Mesenchymal stem cell (in vitro differentiated cells and primary cell): ENCODE measurements at regions not wholly inside any gene's neighbourhood (a gene's known extent, or its start where the extent isn't known, plus 50 kb on each side); places are given as distances from the start of the nearest gene placed in this dataset.

Source experiments
- DNase-seq: peaks from one replicate; pipeline ENCODE4 v3.0.0-alpha.2; 2013
- H2AFZ ChIP-seq: one replicate; pipeline ENCODE4 v1.6.1; 2013; ENCODE audit warnings: low read depth, mild to moderate bottlenecking, control low read depth, inconsistent platforms, low read length, moderate library complexity
- H2AK5ac ChIP-seq: 2 replicates; pipeline ENCODE4 v1.6.1; 2013; ENCODE audit warnings: low read length, moderate library complexity, mild to moderate bottlenecking, inconsistent platforms; ENCODE audit not compliant: severe bottlenecking
- H2BK120ac ChIP-seq: one replicate; pipeline ENCODE4 v1.6.1; 2013; ENCODE audit warnings: low read depth, mild to moderate bottlenecking, inconsistent platforms, low read length, moderate library complexity
- H2BK12ac ChIP-seq, 2 experiments: one replicate each; pipeline ENCODE4 v1.6.1; 2013; ENCODE audit warnings: inconsistent platforms in 2 of 2, low read length in 2 of 2, mild to moderate bottlenecking in 2 of 2, moderate library complexity in 2 of 2, control low read depth in 1 of 2
- H2BK15ac ChIP-seq: one replicate; pipeline ENCODE4 v1.6.1; 2013; ENCODE audit warnings: mild to moderate bottlenecking, low read depth, inconsistent platforms; ENCODE audit not compliant: poor library complexity, severe bottlenecking
- H2BK5ac ChIP-seq: 2 replicates; pipeline ENCODE4 v1.6.1; 2013; ENCODE audit warnings: low read depth, mild to moderate bottlenecking, low read length, control low read depth, inconsistent platforms; ENCODE audit not compliant: poor library complexity, severe bottlenecking
- H3K14ac ChIP-seq, 2 experiments: one replicate each; pipeline ENCODE4 v1.6.1; 2013; ENCODE audit warnings: inconsistent platforms in 2 of 2, low read length in 2 of 2, control low read depth in 1 of 2, mild to moderate bottlenecking in 1 of 2, moderate library complexity in 1 of 2
- H3K18ac ChIP-seq, 2 experiments: one replicate each; pipeline ENCODE4 v1.6.1; 2013; ENCODE audit warnings: inconsistent platforms in 2 of 2, low read length in 2 of 2, control low read depth in 1 of 2, low read depth in 1 of 2, mild to moderate bottlenecking in 1 of 2
- H3K23ac ChIP-seq, 2 experiments: one replicate each; pipeline ENCODE4 v1.6.1; 2013; ENCODE audit warnings: inconsistent platforms in 2 of 2, low read length in 2 of 2, mild to moderate bottlenecking in 2 of 2, moderate library complexity in 2 of 2, control low read depth in 1 of 2
- H3K27ac ChIP-seq: 2 replicates; pipeline ENCODE4 v1.5.1; 2013; ENCODE audit warnings: mild to moderate bottlenecking, moderate library complexity, low read length, control low read depth, inconsistent platforms; ENCODE audit not compliant: poor library complexity, severe bottlenecking
- H3K27me3 ChIP-seq, 2 experiments: 2 replicates each; pipeline versions ENCODE4 v1.6.1 to v1.7.0; 2013; ENCODE audit warnings: low read length in 2 of 2, mild to moderate bottlenecking in 2 of 2, moderate library complexity in 2 of 2, control low read depth in 1 of 2, inconsistent platforms in 1 of 2; ENCODE audit not compliant: control insufficient read depth in 1 of 2, insufficient read depth in 1 of 2
- H3K36me3 ChIP-seq, 2 experiments: 2 replicates each; pipeline versions ENCODE4 v1.6.1 to v1.7.0; 2013; ENCODE audit warnings: low read length in 2 of 2, control low read depth in 1 of 2, inconsistent platforms in 1 of 2, low read depth in 1 of 2, mild to moderate bottlenecking in 1 of 2; ENCODE audit not compliant: insufficient read depth in 2 of 2, control insufficient read depth in 1 of 2
- H3K4ac ChIP-seq, 2 experiments: one replicate each; pipeline ENCODE4 v1.6.1; 2013; ENCODE audit warnings: inconsistent platforms in 2 of 2, low read length in 2 of 2, mild to moderate bottlenecking in 2 of 2, moderate library complexity in 2 of 2, control low read depth in 1 of 2, low read depth in 1 of 2
- H3K4me1 ChIP-seq: 2 replicates; pipeline ENCODE4 v1.6.1; 2013; ENCODE audit warnings: low read depth, low read length, control low read depth; ENCODE audit not compliant: control insufficient read depth, insufficient read depth
- H3K4me2 ChIP-seq: 2 replicates; pipeline ENCODE4 v1.6.1; 2013; ENCODE audit warnings: low read length, mild to moderate bottlenecking, inconsistent platforms; ENCODE audit not compliant: poor library complexity, severe bottlenecking
- H3K4me3 ChIP-seq, 2 experiments: 2 replicates each; pipeline versions ENCODE4 v1.5.1 to v1.7.0; 2013; ENCODE audit warnings: low read length in 2 of 2, mild to moderate bottlenecking in 2 of 2, control low read depth in 1 of 2, low read depth in 1 of 2; ENCODE audit not compliant: insufficient read depth in 1 of 2
- H3K79me1 ChIP-seq: replicated peaks from 2 replicates; pipeline ENCODE4 v1.6.1; 2013; ENCODE audit warnings: mild to moderate bottlenecking, control low read depth, low read length, inconsistent platforms; ENCODE audit not compliant: poor library complexity, severe bottlenecking
- H3K9ac ChIP-seq: 2 replicates; pipeline ENCODE4 v1.7.0; 2013; ENCODE audit warnings: mild to moderate bottlenecking, low read length, moderate library complexity
- H3K9me3 ChIP-seq: 2 replicates; pipeline ENCODE4 v1.7.0; 2013; ENCODE audit warnings: mild to moderate bottlenecking, low read length; ENCODE audit not compliant: control insufficient read depth
- H4K8ac ChIP-seq: one replicate; pipeline ENCODE4 v1.6.1; 2013; ENCODE audit warnings: inconsistent platforms, mild to moderate bottlenecking, low read length, moderate library complexity
- H4K91ac ChIP-seq: one replicate; pipeline ENCODE4 v1.6.1; 2013; ENCODE audit warnings: mild to moderate bottlenecking, low read length, inconsistent platforms
- WGBS: methylation state at CpG from one replicate; pipeline ENCODE4 v1.1.7; 2013; ENCODE audit warnings: mixed read lengths; 5-methylcytosine and 5-hydroxymethylcytosine counted together

DNA sequence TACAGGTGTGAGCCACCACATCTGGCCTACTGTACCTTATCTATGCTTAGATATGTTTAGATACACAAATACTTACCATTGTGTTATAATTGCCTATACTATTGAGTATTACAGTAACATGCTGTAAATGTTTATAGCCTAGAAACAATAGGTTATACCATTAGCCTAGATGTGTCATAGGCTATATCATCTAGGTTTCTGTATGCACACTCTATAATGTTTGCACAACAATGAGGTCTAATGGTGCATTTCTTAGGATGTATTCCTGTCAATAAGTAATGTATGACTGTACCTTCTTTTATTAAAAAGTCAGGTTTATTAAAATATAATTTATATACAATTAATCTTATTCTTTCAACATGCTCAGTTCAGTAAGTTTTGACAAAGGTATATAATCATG lies 683.1 kb downstream of the LRRC70 start:
- Histone ChIP-seq H3K9me3 (no peaks in the 10 kb centered on the region), H2AFZ (no peak overlapping the region), H3K4me1 (no peaks in the 10 kb centered on the region), H2AK5ac (no peak overlapping the region), H3K23ac (no peak overlapping the region), H3K27ac (no peak overlapping the region), H3K4ac (no peak overlapping the region), H2BK5ac (no peak overlapping the region), H3K9ac (no peak overlapping the region), H3K4me3 (no peak overlapping the region), H3K79me1 (no peaks in the 10 kb centered on the region), H3K27me3 (no peaks in the 10 kb centered on the region), H4K91ac (no peak overlapping the region), H2BK12ac (no peak overlapping the region), H2BK15ac (no peak overlapping the region), H3K4me2 (no peak overlapping the region), H2BK120ac (no peak overlapping the region), H3K14ac (no peak overlapping the region), H4K8ac (no peak overlapping the region), H3K36me3 (no peaks in the 10 kb centered on the region), H3K18ac (no peak overlapping the region)
- no peak for DNase-seq

GRCh38 chr5:63255594-63255993 lies 677.0 kb downstream of the LRRC70 start:
- no peak overlapping the region for H2AK5ac ChIP-seq
- H2BK5ac ChIP-seq, result no peak overlapping the region
- H2BK120ac ChIP-seq, result no peak overlapping the region
- H3K14ac ChIP-seq, result no peak overlapping the region
- no peak overlapping the region for H3K4me2 ChIP-seq
- no peaks in the 10 kb centered on the region for H3K4me1 ChIP-seq
- peak overlapping the region in 1 of 2 experiments; percentile 34 for H3K18ac ChIP-seq
- H3K9me3 ChIP-seq, result no peaks in the 10 kb centered on the region
- WGBS, result 94% methylated on average over 3 of the region's 5 CpGs
- no peak overlapping the region for H3K4ac ChIP-seq
- H4K91ac ChIP-seq, result no peak overlapping the region
- no peak overlapping the region for H3K4me3 ChIP-seq
- H4K8ac ChIP-seq, result no peak overlapping the region
- H3K23ac ChIP-seq, result no peak overlapping the region
- no peaks in the 10 kb centered on the region for H3K36me3 ChIP-seq
- no peak overlapping the region for H2AFZ ChIP-seq
- DNase-seq, result no peak
- no peak overlapping the region for H3K9ac ChIP-seq
- H2BK15ac ChIP-seq, result no peak overlapping the region
- no peaks in the 10 kb centered on the region for H3K27me3 ChIP-seq
- H2BK12ac ChIP-seq, result no peak overlapping the region
- H3K27ac ChIP-seq, result no peak overlapping the region
- no peaks in the 10 kb centered on the region for H3K79me1 ChIP-seq

- DNase-seq, result no peak
- Histone ChIP-seq H3K36me3 (no peaks in the 10 kb centered on the region), H3K79me1 (no peaks in the 10 kb centered on the region), H3K14ac (no peak overlapping the region), H3K9me3 (no peaks in the 10 kb centered on the region), H2BK12ac (no peak overlapping the region), H3K4me3 (no peak overlapping the region), H3K27me3 (peaks cover 0 to 3% of the 10 kb centered on the region in 2 experiments), H3K23ac (no peak overlapping the region), H2AFZ (no peak overlapping the region), H3K9ac (no peak overlapping the region), H4K91ac (no peak overlapping the region), H3K4me2 (no peak overlapping the region), H3K18ac (no peak overlapping the region), H3K4ac (no peak overlapping the region), H2BK120ac (no peak overlapping the region), H4K8ac (no peak overlapping the region), H2BK15ac (no peak overlapping the region), H3K4me1 (no peaks in the 10 kb centered on the region), H2BK5ac (no peak overlapping the region), H2AK5ac (no peak overlapping the region), H3K27ac (no peak overlapping the region)
- no CpG with 5 or more reads among the region's 1 CpG for WGBS
Measured at GRCh38 chr5:63250939-63251338, 672.3 kb downstream of the LRRC70 start.

DNA sequence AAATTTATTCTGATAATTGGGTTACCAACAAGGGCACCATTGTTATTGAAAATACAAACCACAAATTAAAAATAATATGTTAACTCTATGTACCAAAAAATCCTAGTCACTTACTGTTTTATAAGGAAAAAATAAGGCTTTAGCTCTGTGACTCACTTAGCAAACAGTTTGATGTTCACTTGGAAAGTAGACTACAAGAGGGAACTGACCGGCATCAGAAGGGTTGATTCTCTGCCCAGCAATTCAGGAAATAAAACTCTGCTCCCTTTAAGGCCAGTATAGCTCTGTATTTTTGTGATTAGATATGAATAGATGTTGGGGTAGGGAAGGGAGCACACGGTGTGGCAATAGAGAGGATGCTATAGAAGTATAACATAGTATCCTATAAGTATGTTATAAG lies 671.3 kb downstream of the LRRC70 start:
- no peak overlapping the region for H3K27ac ChIP-seq
- H3K23ac ChIP-seq, result no peak overlapping the region
- no peaks in the 10 kb centered on the region for H3K79me1 ChIP-seq
- H3K4me2 ChIP-seq, result no peak overlapping the region
- H3K27me3 ChIP-seq, result peaks cover 0 to 3% of the 10 kb centered on the region in 2 experiments
- no peak overlapping the region for H3K14ac ChIP-seq
- no peak overlapping the region for H2BK12ac ChIP-seq
- no peak overlapping the region for H2BK5ac ChIP-seq
- no peak overlapping the region for H3K18ac ChIP-seq
- 85% methylated on average over 1 of the region's 2 CpGs for WGBS
- H2AFZ ChIP-seq, result no peak overlapping the region
- no peaks in the 10 kb centered on the region for H3K36me3 ChIP-seq
- no peaks in the 10 kb centered on the region for H3K9me3 ChIP-seq
- no peak overlapping the region for H3K4me3 ChIP-seq
- no peaks in the 10 kb centered on the region for H3K4me1 ChIP-seq
- H3K4ac ChIP-seq, result no peak overlapping the region
- H2BK120ac ChIP-seq, result no peak overlapping the region
- H4K91ac ChIP-seq, result no peak overlapping the region
- H4K8ac ChIP-seq, result no peak overlapping the region
- H2BK15ac ChIP-seq, result no peak overlapping the region
- no peak overlapping the region for H3K9ac ChIP-seq
- DNase-seq, result no peak
- no peak overlapping the region for H2AK5ac ChIP-seq
